ENCODE measurements at regions not wholly inside any gene's neighbourhood (a gene's known extent, or its start where the extent isn't known, plus 50 kb on each side); places are given as distances from the start of the nearest gene placed in this dataset.
A peak's percentile ranks its signal among the peaks of the same experiment; 100 is the strongest.

DNA sequence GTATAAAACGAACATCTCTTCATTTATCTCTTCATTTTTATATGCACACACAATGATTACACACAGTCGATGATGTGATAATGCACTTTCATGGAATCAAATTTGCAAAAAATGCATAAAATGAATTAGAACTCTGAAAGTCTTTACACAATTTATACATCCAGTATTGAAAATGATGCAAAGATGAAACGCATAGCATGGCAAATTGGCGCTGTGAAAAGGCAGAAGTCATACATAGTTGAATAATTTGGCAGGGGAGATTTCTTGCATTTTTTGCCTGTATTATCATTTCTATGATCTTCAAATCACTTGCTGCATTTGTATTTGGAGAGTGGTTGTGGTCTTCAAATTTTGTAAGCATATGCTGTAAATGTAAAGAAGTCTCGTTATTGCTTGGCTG lies 150.7 kb upstream of the LGALSL start:
- no peak overlapping the region for H3K27ac ChIP-seq
- no peaks in the 10 kb centered on the region for H3K27me3 ChIP-seq
- DNase-seq: no peak
- TF ChIP-seq, protein P1, sequence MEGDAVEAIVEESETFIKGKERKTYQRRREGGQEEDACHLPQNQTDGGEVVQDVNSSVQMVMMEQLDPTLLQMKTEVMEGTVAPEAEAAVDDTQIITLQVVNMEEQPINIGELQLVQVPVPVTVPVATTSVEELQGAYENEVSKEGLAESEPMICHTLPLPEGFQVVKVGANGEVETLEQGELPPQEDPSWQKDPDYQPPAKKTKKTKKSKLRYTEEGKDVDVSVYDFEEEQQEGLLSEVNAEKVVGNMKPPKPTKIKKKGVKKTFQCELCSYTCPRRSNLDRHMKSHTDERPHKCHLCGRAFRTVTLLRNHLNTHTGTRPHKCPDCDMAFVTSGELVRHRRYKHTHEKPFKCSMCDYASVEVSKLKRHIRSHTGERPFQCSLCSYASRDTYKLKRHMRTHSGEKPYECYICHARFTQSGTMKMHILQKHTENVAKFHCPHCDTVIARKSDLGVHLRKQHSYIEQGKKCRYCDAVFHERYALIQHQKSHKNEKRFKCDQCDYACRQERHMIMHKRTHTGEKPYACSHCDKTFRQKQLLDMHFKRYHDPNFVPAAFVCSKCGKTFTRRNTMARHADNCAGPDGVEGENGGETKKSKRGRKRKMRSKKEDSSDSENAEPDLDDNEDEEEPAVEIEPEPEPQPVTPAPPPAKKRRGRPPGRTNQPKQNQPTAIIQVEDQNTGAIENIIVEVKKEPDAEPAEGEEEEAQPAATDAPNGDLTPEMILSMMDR (IDR thresholded peaks at IDR 0.05): no peak
- no peak for TF ChIP-seq POLR2A (IDR thresholded peaks at IDR 0.05)
- no peak overlapping the region for H3K4me3 ChIP-seq
- no peaks in the 10 kb centered on the region for H3K9me3 ChIP-seq
- H3K36me3 ChIP-seq: no peaks in the 10 kb centered on the region
- no peaks in the 10 kb centered on the region for H3K4me1 ChIP-seq

DNA sequence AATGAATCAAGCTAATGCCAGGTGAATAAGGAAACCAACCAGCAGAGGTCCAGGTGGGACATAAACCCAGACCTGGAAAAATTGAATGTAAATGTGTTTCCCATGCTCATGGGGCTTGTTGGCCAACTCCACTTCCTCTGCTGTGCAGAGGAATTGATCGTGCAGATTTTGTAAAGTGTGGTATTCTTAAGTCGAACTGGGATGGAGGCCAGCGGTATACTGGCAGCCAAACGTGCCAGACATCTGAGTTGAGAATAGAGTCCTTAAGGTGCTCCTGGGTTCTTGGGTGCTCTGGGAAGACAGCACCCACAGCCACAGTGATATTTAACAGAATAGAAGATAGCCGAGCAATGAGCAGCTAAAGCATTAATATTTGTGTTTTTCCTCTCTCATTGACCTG lies 146.5 kb upstream of the LGALSL start:
- Histone ChIP-seq H3K36me3 (no peaks in the 10 kb centered on the region), H3K4me3 (no peak overlapping the region), H3K27me3 (no peaks in the 10 kb centered on the region), H3K4me1 (no peaks in the 10 kb centered on the region), H3K27ac (no peak overlapping the region), H3K9me3 (no peaks in the 10 kb centered on the region)
- TF ChIP-seq, protein P1 (IDR thresholded peaks at IDR 0.05): no peak
- TF ChIP-seq POLR2A (IDR thresholded peaks at IDR 0.05): no peak
- no peak for DNase-seq

DNA sequence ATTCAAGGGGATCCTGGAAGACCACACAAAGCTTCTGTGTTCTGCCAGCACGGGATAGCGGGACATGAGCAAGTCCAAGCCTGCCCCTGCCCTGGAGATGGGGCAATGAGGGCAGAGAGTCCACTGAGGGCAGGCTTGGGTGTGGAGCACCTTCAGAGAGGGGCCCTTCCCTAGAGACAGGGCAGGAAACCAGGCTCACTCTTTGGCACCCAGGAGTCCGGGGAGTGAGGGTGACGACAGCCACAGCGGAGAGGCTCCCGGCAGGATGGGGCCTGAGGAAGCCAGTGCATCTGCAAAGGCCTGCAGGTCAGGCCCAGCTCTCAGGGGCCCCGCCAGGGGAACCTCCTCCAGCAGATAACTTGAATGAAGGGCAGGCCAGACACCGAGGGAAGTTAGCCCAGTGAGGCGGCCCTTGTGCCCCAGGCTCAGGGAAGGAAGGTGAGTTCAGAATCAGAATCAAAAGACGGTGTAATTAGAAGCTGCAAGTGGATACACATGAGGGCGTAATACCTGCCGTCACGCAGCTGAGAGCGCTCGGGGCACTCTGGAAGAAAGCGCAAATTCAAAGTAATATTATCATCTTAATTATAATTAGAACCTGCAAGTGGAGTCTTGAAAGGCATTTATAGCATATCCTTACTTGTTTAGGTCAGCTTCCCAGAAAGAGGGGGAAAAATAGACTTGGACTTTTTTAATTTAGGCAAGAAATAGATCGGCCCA lies 142.6 kb upstream of the LGALSL start:
- H3K4me3 ChIP-seq: no peak overlapping the region
- no peak overlapping the region for H3K27ac ChIP-seq
- TF ChIP-seq, protein P1 (IDR thresholded peaks at IDR 0.05): no peak
- H3K9me3 ChIP-seq: no peaks in the 10 kb centered on the region
- H3K27me3 ChIP-seq: no peaks in the 10 kb centered on the region
- DNase-seq: no peak
- no peaks in the 10 kb centered on the region for H3K36me3 ChIP-seq
- no peaks in the 10 kb centered on the region for H3K4me1 ChIP-seq

DNA sequence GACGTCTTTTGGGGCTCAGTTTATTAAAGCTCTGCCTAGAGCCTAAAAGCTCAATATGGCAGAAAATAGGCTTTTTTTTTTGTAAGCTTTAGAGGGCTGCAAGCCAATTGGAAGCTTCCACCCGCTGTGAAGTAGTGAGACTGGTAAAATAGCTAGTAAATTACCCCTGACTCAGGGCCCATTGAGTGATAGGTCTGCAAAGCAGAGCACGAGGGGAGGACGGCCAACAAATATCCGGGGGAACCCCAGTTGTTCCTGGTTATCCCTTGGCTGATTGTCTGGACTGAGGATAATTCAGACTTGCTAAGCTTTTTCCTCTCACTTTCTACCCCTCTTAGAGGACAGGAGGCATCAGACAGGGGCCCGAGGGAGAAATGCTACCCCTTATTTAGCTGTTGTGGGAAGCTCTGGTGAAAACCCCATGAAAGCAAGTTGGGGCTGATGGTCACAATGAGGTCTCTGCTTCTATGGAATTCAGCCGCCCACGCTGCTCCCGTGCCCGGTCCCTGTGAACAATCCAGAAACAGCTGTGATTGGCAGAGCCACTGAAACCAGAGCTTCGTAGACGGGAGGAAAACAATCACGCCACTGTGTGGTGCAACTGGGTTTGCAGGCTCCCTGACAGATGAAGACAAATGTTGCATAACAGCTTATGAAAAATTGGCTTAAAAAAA lies 141.9 kb upstream of the LGALSL start:
- H3K9me3 ChIP-seq: no peaks in the 10 kb centered on the region
- TF ChIP-seq POLR2A (IDR thresholded peaks at IDR 0.05): peak in 1 of 2 donors; percentile 25
- TF ChIP-seq, protein P1 (IDR thresholded peaks at IDR 0.05): peak in 4 of 6 experiments; percentile 43 to 84 (median 80)
- H3K36me3 ChIP-seq: no peaks in the 10 kb centered on the region
- H3K4me1 ChIP-seq: no peaks in the 10 kb centered on the region
- H3K27ac ChIP-seq: peak overlapping the region in 1 of 4 donors; percentile 5
- peak in 2 of 3 donors; percentile 71 to 85 for DNase-seq
- peak overlapping the region in 1 of 4 donors; percentile 14 for H3K4me3 ChIP-seq
- H3K27me3 ChIP-seq: no peaks in the 10 kb centered on the region

DNA sequence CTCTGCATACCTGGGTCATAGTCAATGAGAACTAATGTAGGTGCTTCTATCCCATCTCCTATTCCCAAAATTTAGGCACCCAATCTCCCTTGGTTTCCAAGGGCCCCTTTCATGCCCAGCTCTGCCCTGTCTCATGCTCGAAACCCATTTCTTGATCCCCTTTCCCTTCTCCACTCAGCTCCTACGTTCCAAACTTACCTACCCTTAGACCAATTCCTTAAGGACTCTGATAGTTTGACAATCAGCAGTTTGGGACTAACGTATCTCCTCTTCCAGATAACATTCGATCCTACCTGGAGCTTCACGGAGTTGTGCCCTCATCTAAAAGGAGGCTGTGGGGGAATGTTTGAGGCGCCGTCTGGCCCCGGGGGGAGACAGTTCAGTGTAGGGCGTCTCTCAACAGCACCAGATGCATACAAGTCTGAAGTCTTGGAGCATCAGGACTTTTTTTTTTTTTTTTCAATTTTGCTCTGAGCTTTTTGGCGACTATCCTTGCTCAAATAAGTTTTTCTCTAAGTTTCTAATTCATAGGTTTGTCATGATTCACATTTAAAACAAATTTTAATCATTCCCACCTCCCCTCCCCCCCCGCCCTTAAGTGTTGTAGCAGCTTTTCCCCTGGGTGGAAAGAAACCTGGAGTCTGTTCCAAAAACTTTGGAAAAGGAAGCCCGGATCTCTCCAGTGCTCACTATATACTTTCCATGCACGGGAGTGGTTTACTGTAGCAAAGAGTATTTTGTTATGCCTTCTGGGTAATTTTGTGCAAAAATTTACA lies 141.2 kb upstream of the LGALSL start:
- H3K4me3 ChIP-seq: no peak overlapping the region
- no peak for TF ChIP-seq POLR2A (IDR thresholded peaks at IDR 0.05)
- TF ChIP-seq, protein P1 (IDR thresholded peaks at IDR 0.05): no peak
- no peaks in the 10 kb centered on the region for H3K36me3 ChIP-seq
- no peaks in the 10 kb centered on the region for H3K9me3 ChIP-seq
- no peaks in the 10 kb centered on the region for H3K27me3 ChIP-seq
- no peak for DNase-seq
- H3K4me1 ChIP-seq: no peaks in the 10 kb centered on the region
- no peak overlapping the region for H3K27ac ChIP-seq

All from Peyer's patch (tissue), 4 donors.